Mesothelial cell of epicardium (in vitro differentiated cells): ENCODE measurements at regions not wholly inside any gene's neighbourhood (a gene's known extent, or its start where the extent isn't known, plus 50 kb on each side); places are given as distances from the start of the nearest gene placed in this dataset.

ENCODE experiments used
- DNase-seq, 2 experiments: peaks; one replicate each; pipeline ENCODE4 v3.0.0; 2021; ENCODE audit warnings: low spot score in 2 of 2; ENCODE audit not compliant: unreplicated experiment in 2 of 2
- H3K27ac Mint-ChIP-seq: 2 replicates; pipeline ENCODE4 v1.8.0; 2021; ENCODE audit warnings: mixed read lengths
- H3K27me3 Mint-ChIP-seq: 2 replicates; pipeline ENCODE4 v1.8.0; 2021; ENCODE audit warnings: low read depth, mixed read lengths
- H3K36me3 Mint-ChIP-seq: 2 replicates; pipeline ENCODE4 v1.8.0; 2021; ENCODE audit warnings: mixed read lengths
- H3K4me1 Mint-ChIP-seq: 2 replicates; pipeline ENCODE4 v1.8.0; 2021; ENCODE audit warnings: mixed read lengths
- H3K4me3 Mint-ChIP-seq: 2 replicates; pipeline ENCODE4 v1.8.0; 2021; ENCODE audit warnings: mild to moderate bottlenecking, moderate library complexity, mixed read lengths
- H3K9me3 Mint-ChIP-seq: 2 replicates; pipeline ENCODE4 v1.8.0; 2021; ENCODE audit warnings: mixed read lengths
- TF ChIP-seq, protein P1 (sequence below): fragments of 200-600 bp; sonication (generic); IDR thresholded peaks from one replicate; pipeline ENCODE4 v1.5.0; 2021; ENCODE audit warnings: antibody characterized with exemption; ENCODE audit not compliant: unreplicated experiment

DNA sequence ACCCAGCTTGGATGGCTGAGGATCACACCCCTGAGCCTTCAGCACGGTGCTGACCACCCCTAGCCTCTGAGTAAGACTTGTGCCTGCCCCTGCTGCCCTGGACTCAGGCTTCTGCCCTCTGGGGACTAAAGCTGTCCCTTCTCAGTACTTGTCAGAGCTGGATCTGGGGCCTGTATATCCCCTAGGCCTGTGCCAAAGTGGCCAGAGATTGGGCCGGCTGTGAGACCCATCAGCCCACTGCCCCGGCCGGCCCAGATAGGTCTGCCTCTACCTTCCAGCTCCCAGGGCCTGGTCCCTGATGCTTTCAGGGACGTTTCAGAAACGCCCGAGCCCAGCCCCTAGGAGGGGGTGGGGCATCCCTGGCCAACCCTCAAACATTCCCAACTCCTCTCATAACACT, 137.8 kb downstream of the ZDHHC20 start:
- Mint-ChIP-seq H3K27ac (no peak overlapping the region), H3K4me1 (peaks cover 4% of the 10 kb centered on the region), H3K36me3 (peaks cover 7% of the 10 kb centered on the region), H3K27me3 (peaks cover 14% of the 10 kb centered on the region), H3K4me3 (no peak overlapping the region), H3K9me3 (peaks cover 14% of the 10 kb centered on the region)
- TF ChIP-seq, protein P1, sequence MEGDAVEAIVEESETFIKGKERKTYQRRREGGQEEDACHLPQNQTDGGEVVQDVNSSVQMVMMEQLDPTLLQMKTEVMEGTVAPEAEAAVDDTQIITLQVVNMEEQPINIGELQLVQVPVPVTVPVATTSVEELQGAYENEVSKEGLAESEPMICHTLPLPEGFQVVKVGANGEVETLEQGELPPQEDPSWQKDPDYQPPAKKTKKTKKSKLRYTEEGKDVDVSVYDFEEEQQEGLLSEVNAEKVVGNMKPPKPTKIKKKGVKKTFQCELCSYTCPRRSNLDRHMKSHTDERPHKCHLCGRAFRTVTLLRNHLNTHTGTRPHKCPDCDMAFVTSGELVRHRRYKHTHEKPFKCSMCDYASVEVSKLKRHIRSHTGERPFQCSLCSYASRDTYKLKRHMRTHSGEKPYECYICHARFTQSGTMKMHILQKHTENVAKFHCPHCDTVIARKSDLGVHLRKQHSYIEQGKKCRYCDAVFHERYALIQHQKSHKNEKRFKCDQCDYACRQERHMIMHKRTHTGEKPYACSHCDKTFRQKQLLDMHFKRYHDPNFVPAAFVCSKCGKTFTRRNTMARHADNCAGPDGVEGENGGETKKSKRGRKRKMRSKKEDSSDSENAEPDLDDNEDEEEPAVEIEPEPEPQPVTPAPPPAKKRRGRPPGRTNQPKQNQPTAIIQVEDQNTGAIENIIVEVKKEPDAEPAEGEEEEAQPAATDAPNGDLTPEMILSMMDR: no peak
- DNase-seq: no peak

DNA sequence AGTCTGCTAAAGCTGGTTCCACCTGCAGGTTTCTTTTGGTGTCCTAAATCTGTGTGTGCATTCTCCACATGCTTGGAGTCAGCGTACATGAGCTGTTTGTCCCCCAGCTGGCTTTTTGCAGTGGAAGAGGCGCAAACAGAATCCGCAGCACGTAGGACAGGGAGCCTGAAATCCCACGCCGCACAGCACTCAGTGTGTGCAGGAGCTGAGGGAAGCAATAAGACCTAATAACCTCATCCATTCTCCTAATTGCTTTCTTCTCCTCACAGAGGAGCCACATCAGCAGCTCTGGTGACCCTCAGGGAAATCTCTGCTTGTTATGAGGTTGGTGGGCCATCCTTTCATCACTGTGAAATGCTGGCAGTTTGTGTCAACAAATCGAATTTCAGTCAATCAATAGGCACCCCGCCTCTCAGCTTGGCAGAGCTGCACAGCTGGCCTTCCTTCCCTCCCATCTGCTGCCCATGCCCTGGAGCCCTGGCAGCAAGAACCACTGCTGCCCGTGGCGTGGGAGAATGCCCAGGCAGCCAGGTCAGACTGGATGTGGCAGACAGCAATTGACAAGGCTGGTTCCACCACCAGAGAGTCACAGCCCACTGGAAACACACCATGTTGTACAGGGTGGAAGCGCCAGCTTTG, 136.7 kb downstream of the ZDHHC20 start:
- Mint-ChIP-seq H3K27me3 (peaks cover 17% of the 10 kb centered on the region), H3K9me3 (peaks cover 11% of the 10 kb centered on the region), H3K4me1 (peaks cover 15% of the 10 kb centered on the region)

More for the DNA sequence above, 136.7 kb downstream of the ZDHHC20 start:
- Mint-ChIP-seq H3K4me3 (no peak overlapping the region), H3K27ac (no peak overlapping the region), H3K36me3 (peaks cover 7% of the 10 kb centered on the region)
- TF ChIP-seq, protein P1: no peak
- no peak for DNase-seq
